Esophagus muscularis mucosa (tissue), 3 donors: ENCODE measurements at regions not wholly inside any gene's neighbourhood (a gene's known extent, or its start where the extent isn't known, plus 50 kb on each side); places are given as distances from the start of the nearest gene placed in this dataset.

Experiments used
- CTCF ChIP-seq, 3 experiments: fragments of 200-600 bp in 2 of 3; fragments of 450-650 bp in 1 of 3; sonication (generic) in 2 of 3; IDR thresholded peaks; one replicate each; pipeline ENCODE4 v1.5.1; 2017 to 2019; ENCODE audit warnings: antibody characterized with exemption in 3 of 3, mild to moderate bottlenecking in 2 of 3, moderate library complexity in 1 of 3
- POLR2A ChIP-seq: fragments of 450-650 bp; IDR thresholded peaks from one replicate; pipeline ENCODE4 v1.6.1; 2017; ENCODE audit warnings: antibody characterized with exemption, moderate library complexity, mild to moderate bottlenecking, low read depth

GRCh38 chr21:16239659-16240265 is 510.0 kb downstream of the USP25 start:
- TF ChIP-seq CTCF (IDR thresholded peaks at IDR 0.05) (no peak), POLR2A (no peak)
